Mammary epithelial cell (primary cell): ENCODE measurements at regions not wholly inside any gene's neighbourhood (a gene's known extent, or its start where the extent isn't known, plus 50 kb on each side); places are given as distances from the start of the nearest gene placed in this dataset.

Experiments used
- CTCF ChIP-seq, 2 donors: IDR thresholded peaks in 1 of 2; conservative IDR thresholded peaks in 1 of 2; 2 replicates each; pipeline ENCODE4 v1.5.1; 2011 to 2012; ENCODE audit warnings: inconsistent platforms in 2 of 2, low read length in 2 of 2, mild to moderate bottlenecking in 2 of 2, control low read depth in 1 of 2, low read depth in 1 of 2; ENCODE audit not compliant: insufficient read depth in 1 of 2; ENCODE audit errors: extremely low read depth in 1 of 2
- EZH2 ChIP-seq: IDR thresholded peaks from 2 replicates; pipeline ENCODE4 v1.6.1; 2012; ENCODE audit warnings: low read length, inconsistent platforms, borderline replicate concordance

DNA sequence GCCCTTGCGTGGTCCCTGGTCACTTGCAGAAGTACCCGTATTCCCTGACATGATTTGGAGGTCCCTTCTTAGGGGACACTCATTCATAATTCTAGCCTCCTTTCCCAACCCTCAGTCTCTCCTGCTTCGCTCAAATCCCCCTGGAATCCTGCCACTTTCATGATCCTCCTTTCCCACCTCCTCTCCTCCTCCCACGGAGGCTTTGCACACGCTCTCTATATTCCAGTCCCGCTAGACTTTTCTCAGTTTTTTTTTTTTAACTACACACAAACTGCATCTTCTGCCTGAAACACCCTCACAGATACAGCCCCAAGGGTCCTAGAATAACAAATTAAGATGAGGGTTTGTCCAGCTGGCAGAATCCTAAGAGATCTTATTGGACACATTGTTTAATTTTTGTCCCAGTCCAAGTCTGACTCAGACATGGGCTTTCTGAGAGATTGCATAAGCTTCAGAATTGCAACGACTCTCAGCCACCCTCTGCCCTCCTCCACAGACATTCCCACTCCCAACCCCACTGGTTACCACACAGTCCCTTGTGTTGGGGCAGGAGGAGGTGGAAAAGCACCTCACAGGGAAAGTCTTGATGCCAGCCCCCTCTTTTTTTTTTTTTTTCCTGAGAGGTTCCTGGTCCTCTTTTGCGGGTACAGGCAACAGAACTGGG, 739.5 kb upstream of the EEF2KMT start:
- no peak for TF ChIP-seq CTCF (conservative IDR thresholded peaks at IDR 0.05 in 1 of 2, IDR thresholded peaks at IDR 0.05 in 1 of 2; ENCODE audit: extremely low read depth in 1 of 2, insufficient read depth in 1 of 2, low read depth in 1 of 2, low read length in 2 of 2)
- TF ChIP-seq EZH2 = no peak
